ENCODE measurements at regions not wholly inside any gene's neighbourhood (a gene's known extent, or its start where the extent isn't known, plus 50 kb on each side); places are given as distances from the start of the nearest gene placed in this dataset.

DNA sequence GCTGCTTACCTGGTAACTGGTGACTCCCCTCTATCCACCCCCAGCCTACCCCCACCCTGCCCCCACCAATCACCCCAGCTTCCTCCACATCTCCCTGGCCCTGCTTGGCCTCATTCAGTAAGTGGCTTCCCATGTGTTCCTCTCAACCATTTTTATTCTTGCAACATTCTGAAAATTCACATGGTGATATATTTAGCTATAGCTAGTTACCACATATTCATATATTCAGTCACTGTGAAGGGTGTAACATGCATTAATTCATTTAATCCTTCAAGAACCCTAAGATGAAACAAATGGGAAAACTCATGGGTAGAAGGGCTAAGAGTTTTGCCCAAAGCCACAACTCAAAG is 95.4 kb upstream of the CEP85L start:
- no peak for TF ChIP-seq POLR2A (IDR thresholded peaks at IDR 0.05; ENCODE audit: low read depth, low read length)
- TF ChIP-seq POLR2AphosphoS5 (IDR thresholded peaks at IDR 0.05; ENCODE audit: low read depth, low read length), result no peak
- no peak for TF ChIP-seq TAF1 (IDR thresholded peaks at IDR 0.05; ENCODE audit: borderline replicate concordance, low read depth, low read length)

All from GM12892 (cell line).